K562 (cell line): ENCODE measurements at regions not wholly inside any gene's neighbourhood (a gene's known extent, or its start where the extent isn't known, plus 50 kb on each side); places are given as distances from the start of the nearest gene placed in this dataset.

Experiments
- AFF1 ChIP-seq, 2 experiments: fragments of 450-650 bp; IDR thresholded peaks; 2 replicates each; pipeline ENCODE4 v1.6.1; 2018; ENCODE audit warnings: mild to moderate bottlenecking in 2 of 2, low read depth in 1 of 2; ENCODE audit not compliant: partially characterized antibody in 2 of 2
- ARID4B ChIP-seq: sonication (generic); formaldehyde crosslinking; IDR thresholded peaks from 2 replicates; pipeline ENCODE4 v1.8.0; 2022; ENCODE audit warnings: mild to moderate bottlenecking, missing genetic modification reagents
- CBFA2T3 ChIP-seq: fragments of 450-650 bp; IDR thresholded peaks from 2 replicates; pipeline ENCODE4 v1.6.1; 2017
- MEIS2 ChIP-seq: fragments of 450-650 bp; IDR thresholded peaks from 2 replicates; pipeline ENCODE4 v1.6.1; 2014; ENCODE audit warnings: mild to moderate bottlenecking; ENCODE audit not compliant: partially characterized antibody
- MTF1 ChIP-seq: fragments of 250-450 bp; sonication (Bioruptor Pico); IDR thresholded peaks from 2 replicates; pipeline ENCODE4 v1.9.0; 2021; ENCODE audit warnings: moderate library complexity, mild to moderate bottlenecking, inconsistent platforms, borderline replicate concordance
- POLR3A ChIP-seq: IDR thresholded peaks from 2 replicates; pipeline ENCODE4 v1.6.1; 2011; ENCODE audit warnings: borderline replicate concordance, mild to moderate bottlenecking, moderate library complexity; ENCODE audit not compliant: insufficient read length, insufficient read depth; ENCODE audit errors: extremely low read depth
- PURB ChIP-seq: sonication (generic); formaldehyde crosslinking; IDR thresholded peaks from 2 replicates; pipeline ENCODE4 v1.9.0; 2021; ENCODE audit warnings: low read depth, mild to moderate bottlenecking, missing genetic modification reagents
- RFX1 ChIP-seq: fragments of 450-650 bp; IDR thresholded peaks from 2 replicates; pipeline ENCODE4 v1.6.1; 2016; ENCODE audit warnings: mild to moderate bottlenecking, moderate library complexity
- SMARCA4 ChIP-seq: fragments of 450-650 bp; IDR thresholded peaks from 2 replicates; pipeline ENCODE4 v1.6.1; 2016
- TFAP4 ChIP-seq: sonication (generic); formaldehyde crosslinking; IDR thresholded peaks from 2 replicates; pipeline ENCODE4 v1.8.0; 2022; ENCODE audit warnings: missing genetic modification reagents, mild to moderate bottlenecking, moderate library complexity, borderline replicate concordance
- TSC22D4 ChIP-seq: fragments of 450-650 bp; IDR thresholded peaks from 2 replicates; pipeline ENCODE4 v1.6.1; 2016; ENCODE audit warnings: missing genetic modification characterization, missing biosample characterization, control low read depth
- ZC3H4 ChIP-seq: sonication (generic); formaldehyde crosslinking; IDR thresholded peaks from 2 replicates; pipeline ENCODE4 v1.9.0; 2021; ENCODE audit warnings: missing genetic modification reagents, borderline replicate concordance
- ZFX ChIP-seq: sonication (generic); formaldehyde crosslinking; IDR thresholded peaks from 2 replicates; pipeline ENCODE4 v1.8.0; 2022; ENCODE audit warnings: mild to moderate bottlenecking, missing genetic modification reagents, moderate library complexity
- ZNF518B ChIP-seq: fragments of 250-450 bp; sonication (Bioruptor Pico); IDR thresholded peaks from 2 replicates; pipeline ENCODE4 v1.5.0; 2021; ENCODE audit warnings: mild to moderate bottlenecking, moderate library complexity
- ZNF830 ChIP-seq: fragments of 250-450 bp; sonication (Bioruptor Pico); IDR thresholded peaks from 2 replicates; pipeline ENCODE4 v1.5.0; 2021; ENCODE audit warnings: mild to moderate bottlenecking

- no peak for TF ChIP-seq AFF1 (IDR thresholded peaks at IDR 0.05; ENCODE audit: low read depth in 1 of 2, partially characterized antibody in 2 of 2)
- no peak for TF ChIP-seq RFX1
- TF ChIP-seq POLR3A: no peak
- no peak for TF ChIP-seq ZNF518B (CRISPR knock-in tag)
- no peak for TF ChIP-seq ZFX (CRISPR knock-in tag)
- TF ChIP-seq MTF1 (CRISPR knock-in tag): no peak
- no peak for TF ChIP-seq PURB
- TF ChIP-seq ZC3H4 (CRISPR knock-in tag): no peak
- no peak for TF ChIP-seq TSC22D4
- no peak for TF ChIP-seq TFAP4 (CRISPR knock-in tag)
- TF ChIP-seq ZNF830 (CRISPR knock-in tag): no peak
- no peak for TF ChIP-seq CBFA2T3
- TF ChIP-seq MEIS2: peak; percentile 46
- no peak for TF ChIP-seq ARID4B (CRISPR knock-in tag)
- TF ChIP-seq SMARCA4: peak; percentile 46; the same call in 1 of the 2 replicates
Observed at GRCh38 chr7:50227726-50228125, 76.8 kb upstream of the IKZF1 start (continued).
